H1 (cell line): ENCODE measurements at regions not wholly inside any gene's neighbourhood (a gene's known extent, or its start where the extent isn't known, plus 50 kb on each side); places are given as distances from the start of the nearest gene placed in this dataset.

Experiments
- CTCF ChIA-PET: fragments of 300-600 bp; sonication (Branson Sonifier 250); formaldehyde crosslinking; loops from one replicate; lab custom pipeline; 2021; ENCODE audit not compliant: partially characterized antibody; lab: Charles Lee
- POLR2A ChIA-PET: fragments of 300-600 bp; sonication (Branson Sonifier 250); formaldehyde crosslinking; loops from one replicate; lab custom pipeline; 2021; ENCODE audit warnings: inconsistent platforms; ENCODE audit not compliant: partially characterized antibody; lab: Charles Lee
- DNase-seq, 2 experiments: peaks; one replicate each; pipeline versions ENCODE4 v3.0.0 to v3.0.0-alpha.2; 2010 to 2022; ENCODE audit warnings: low spot score in 2 of 2, low read depth in 1 of 2, mixed read lengths in 1 of 2
- FAIRE-seq: peaks from 2 replicates; lab custom pipeline; 2011; peaks lifted over from hg19 to GRCh38; lab: Jason Lieb, UNC
- H2AFZ ChIP-seq: 2 replicates; pipeline ENCODE4 v1.8.1; 2012; ENCODE audit warnings: low read length, inconsistent platforms
- H2AK5ac ChIP-seq: 2 replicates; pipeline ENCODE4 v1.6.1; 2013; ENCODE audit warnings: low read depth, low read length
- H2BK120ac ChIP-seq: replicated peaks from 2 replicates; pipeline ENCODE3; 2013; ENCODE audit warnings: low read depth, low read length, inconsistent platforms
- H2BK12ac ChIP-seq: 2 replicates; pipeline ENCODE4 v1.6.1; 2013; ENCODE audit warnings: low read depth, low read length
- H2BK15ac ChIP-seq: 2 replicates; pipeline ENCODE4 v1.6.1; 2013; ENCODE audit warnings: low read length
- H2BK20ac ChIP-seq: 2 replicates; pipeline ENCODE4 v1.6.1; 2013; ENCODE audit warnings: low read length
- H2BK5ac ChIP-seq: 2 replicates; pipeline ENCODE4 v1.6.1; 2013; ENCODE audit warnings: low read depth, low read length
- H3K14ac ChIP-seq: 2 replicates; pipeline ENCODE4 v1.6.1; 2013; ENCODE audit warnings: inconsistent platforms; ENCODE audit not compliant: insufficient read length
- H3K18ac ChIP-seq: 2 replicates; pipeline ENCODE4 v1.6.1; 2013; ENCODE audit warnings: low read length; ENCODE audit errors: extremely low read depth
- H3K23ac ChIP-seq: 2 replicates; pipeline ENCODE4 v1.6.1; 2013; ENCODE audit warnings: inconsistent platforms; ENCODE audit not compliant: insufficient read length
- H3K23me2 ChIP-seq: 2 replicates; pipeline ENCODE4 v1.6.1; 2013; ENCODE audit warnings: low read depth, low read length
- H3K27ac ChIP-seq: 2 replicates; pipeline ENCODE4 v1.6.1; 2011; ENCODE audit warnings: low read depth, low read length, inconsistent platforms
- H3K27me3 ChIP-seq, 4 experiments: replicated peaks in 1 of 4; 1 replicate in 1 of 4; 2 replicates in 3 of 4; pipeline versions ENCODE4 v1.6.1 to v1.8.1; 2011 to 2013; ENCODE audit warnings: low read length in 3 of 4, mild to moderate bottlenecking in 3 of 4, inconsistent platforms in 2 of 4, mixed read lengths in 2 of 4, moderate library complexity in 1 of 4; ENCODE audit not compliant: control insufficient read depth in 3 of 4, insufficient read depth in 3 of 4; ENCODE audit errors: extremely low read depth in 1 of 4
- H3K36me3 ChIP-seq, 4 experiments: 2 replicates each; pipeline versions ENCODE4 v1.6.1 to v1.8.1; 2011 to 2013; ENCODE audit warnings: mild to moderate bottlenecking in 4 of 4, low read length in 3 of 4, moderate library complexity in 2 of 4, control low read depth in 1 of 4, inconsistent platforms in 1 of 4; ENCODE audit not compliant: insufficient read depth in 4 of 4, control insufficient read depth in 2 of 4
- H3K4ac ChIP-seq: replicated peaks from 2 replicates; pipeline ENCODE3; 2013; ENCODE audit warnings: low read length, low read depth, mixed read lengths, inconsistent platforms; ENCODE audit not compliant: insufficient read length
- H3K4me1 ChIP-seq, 4 experiments: replicated peaks in 1 of 4; 1 replicate in 1 of 4; 2 replicates in 3 of 4; pipeline versions ENCODE4 v1.6.1 to v1.8.1; 2011 to 2013; ENCODE audit warnings: low read length in 3 of 4, inconsistent platforms in 2 of 4, mixed read lengths in 1 of 4; ENCODE audit not compliant: insufficient read depth in 4 of 4, control insufficient read depth in 3 of 4
- H3K4me2 ChIP-seq, 2 experiments: 2 replicates each; pipeline versions ENCODE4 v1.6.1 to v1.8.1; 2011 to 2013; ENCODE audit warnings: low read depth in 2 of 2, low read length in 2 of 2, control low read depth in 1 of 2, inconsistent platforms in 1 of 2, mild to moderate bottlenecking in 1 of 2; ENCODE audit not compliant: insufficient read depth in 1 of 2
- H3K4me3 ChIP-seq, 4 experiments: fragments of 200-600, 300-600 bp in 1 of 4; sonication (generic), shearing (Covaris generic), sonication (Bioruptor Twin) in 1 of 4; 2 replicates each; pipeline versions ENCODE4 v1.5.1 to v1.8.1; 2011 to 2016; ENCODE audit warnings: low read length in 4 of 4, low read depth in 3 of 4, control low read depth in 2 of 4, inconsistent platforms in 2 of 4, mild to moderate bottlenecking in 2 of 4, mixed read lengths in 1 of 4, moderate library complexity in 1 of 4; ENCODE audit not compliant: insufficient read depth in 2 of 4; ENCODE audit errors: extremely low read depth in 1 of 4
- H3K56ac ChIP-seq: replicated peaks from 2 replicates; pipeline ENCODE3; 2013; ENCODE audit warnings: low read depth, mild to moderate bottlenecking, mixed read lengths, low read length, inconsistent platforms; ENCODE audit not compliant: insufficient read length
- H3K79me1 ChIP-seq: 2 replicates; pipeline ENCODE4 v1.6.1; 2013; ENCODE audit warnings: low read depth, low read length, control low read depth
- H3K79me2 ChIP-seq, 2 experiments: 2 replicates each; pipeline versions ENCODE4 v1.6.1 to v1.8.1; 2012 to 2013; ENCODE audit warnings: low read length in 2 of 2, mild to moderate bottlenecking in 2 of 2, inconsistent platforms in 1 of 2; ENCODE audit not compliant: insufficient read depth in 2 of 2, control insufficient read depth in 1 of 2
- H3K9ac ChIP-seq, 4 experiments: replicated peaks in 1 of 4; 1 replicate in 1 of 4; 2 replicates in 3 of 4; pipeline versions ENCODE4 v1.6.1 to v1.8.1; 2011 to 2013; ENCODE audit warnings: low read depth in 3 of 4, low read length in 3 of 4, control low read depth in 2 of 4, mild to moderate bottlenecking in 2 of 4, moderate library complexity in 2 of 4, inconsistent platforms in 1 of 4; ENCODE audit errors: extremely low read depth in 1 of 4
- H3K9me3 ChIP-seq, 2 experiments: 2 replicates each; pipeline versions ENCODE4 v1.6.1 to v1.8.1; 2012 to 2013; ENCODE audit warnings: mild to moderate bottlenecking in 2 of 2, moderate library complexity in 2 of 2, control low read depth in 1 of 2, inconsistent platforms in 1 of 2, low read depth in 1 of 2, low read length in 1 of 2, mixed read lengths in 1 of 2; ENCODE audit not compliant: insufficient read depth in 2 of 2
- H4K20me1 ChIP-seq, 2 experiments: replicated peaks in 1 of 2; 2 replicates each; pipeline versions ENCODE3 to v1.8.1; 2011 to 2013; ENCODE audit warnings: inconsistent platforms in 2 of 2, low read length in 2 of 2, mild to moderate bottlenecking in 1 of 2; ENCODE audit not compliant: insufficient read depth in 2 of 2, control insufficient read depth in 1 of 2
- H4K5ac ChIP-seq: 2 replicates; pipeline ENCODE4 v1.6.1; 2013; ENCODE audit warnings: low read length, low read depth, mixed read lengths, inconsistent platforms; ENCODE audit not compliant: insufficient read length
- H4K8ac ChIP-seq: 2 replicates; pipeline ENCODE4 v1.8.0; 2013; ENCODE audit warnings: mild to moderate bottlenecking, moderate library complexity, low read length, inconsistent platforms; ENCODE audit not compliant: insufficient read depth; ENCODE audit errors: extremely low read depth
- H4K91ac ChIP-seq: replicated peaks from 2 replicates; pipeline ENCODE3; 2013; ENCODE audit warnings: low read length, mixed read lengths, inconsistent platforms; ENCODE audit not compliant: insufficient read length
- ASH2L ChIP-seq: fragments of 200-600, 300-600 bp; sonication (generic); IDR thresholded peaks from one replicate; pipeline ENCODE4 v1.7.1; 2017; ENCODE audit warnings: low read length
- BCL11A ChIP-seq, 2 experiments: IDR thresholded peaks; one replicate each; pipeline ENCODE4 v1.6.1; 2011; ENCODE audit warnings: low read depth in 2 of 2, low read length in 2 of 2, mild to moderate bottlenecking in 2 of 2
- CEBPB ChIP-seq: IDR thresholded peaks from 2 replicates; pipeline ENCODE4 v1.6.1; 2012; ENCODE audit warnings: low read depth, low read length
- CHD1 ChIP-seq: IDR thresholded peaks from 2 replicates; pipeline ENCODE4 v1.6.1; 2012; ENCODE audit warnings: low read depth, low read length, improper control_type of control experiment
- CHD2 ChIP-seq: IDR thresholded peaks from 2 replicates; pipeline ENCODE4 v1.6.1; 2012; ENCODE audit warnings: low read length, improper control_type of control experiment
- CTBP2 ChIP-seq: IDR thresholded peaks from 2 replicates; pipeline ENCODE4 v1.7.0; 2011; ENCODE audit warnings: borderline replicate concordance, mild to moderate bottlenecking, moderate library complexity, mixed read lengths, low read length; ENCODE audit not compliant: insufficient read depth, insufficient read length
- EGR1 ChIP-seq: IDR thresholded peaks from 2 replicates; pipeline ENCODE4 v1.6.1; 2011; ENCODE audit warnings: low read depth, low read length, borderline replicate concordance
- JUND ChIP-seq: IDR thresholded peaks from 2 replicates; pipeline ENCODE4 v1.6.1; 2011; ENCODE audit warnings: mild to moderate bottlenecking, improper control_type of control experiment, low read length
- KDM5A ChIP-seq: fragments of 200-600 bp; IDR thresholded peaks from 2 replicates; pipeline ENCODE4 v1.7.1; 2012; ENCODE audit warnings: mild to moderate bottlenecking, low read length, inconsistent platforms, mixed read lengths
- MAFK ChIP-seq: IDR thresholded peaks from 2 replicates; pipeline ENCODE4 v1.6.1; 2012; ENCODE audit warnings: low read depth, mild to moderate bottlenecking, improper control_type of control experiment, low read length
- RFX5 ChIP-seq: IDR thresholded peaks from 2 replicates; pipeline ENCODE4 v1.6.1; 2011; ENCODE audit warnings: low read depth, low read length, improper control_type of control experiment, borderline replicate concordance
- RXRA ChIP-seq: IDR thresholded peaks from 2 replicates; pipeline ENCODE4 v1.6.1; 2011; ENCODE audit warnings: low read depth, mild to moderate bottlenecking, low read length, moderate library complexity; ENCODE audit not compliant: insufficient read depth
- SAP30 ChIP-seq: fragments of 300-600 bp; sonication (generic); IDR thresholded peaks from 2 replicates; pipeline ENCODE4 v1.7.1; 2012; ENCODE audit warnings: low read length, moderate library complexity, mild to moderate bottlenecking, inconsistent platforms; ENCODE audit not compliant: insufficient read depth, insufficient replicate concordance
- SIRT6 ChIP-seq: IDR thresholded peaks from one replicate; pipeline ENCODE4 v1.7.1; 2012; ENCODE audit warnings: low read length, inconsistent platforms
- SIX5 ChIP-seq: IDR thresholded peaks from 2 replicates; pipeline ENCODE4 v1.6.1; 2011; ENCODE audit warnings: mild to moderate bottlenecking, low read depth, low read length
- SP2 ChIP-seq: IDR thresholded peaks from 2 replicates; pipeline ENCODE4 v1.6.1; 2012; ENCODE audit warnings: mild to moderate bottlenecking, low read length, inconsistent platforms
- TBP ChIP-seq: IDR thresholded peaks from 2 replicates; pipeline ENCODE4 v1.6.1; 2011; ENCODE audit warnings: low read depth, low read length, improper control_type of control experiment
- WGBS, 2 experiments: shearing (Covaris generic) in 1 of 2; methylation state at CpG; one replicate each; pipeline versions ENCODE4 v1.1.6 to v1.1.7; 2013 to 2015; ENCODE audit warnings: low lambda C conversion rate in 2 of 2, mixed read lengths in 2 of 2, inconsistent platforms in 1 of 2, low coverage in 1 of 2, missing lambda C conversion rate in 1 of 2; ENCODE audit not compliant: insufficient replicate concordance in 2 of 2, insufficient coverage in 1 of 2, insufficient read length in 1 of 2; ENCODE audit errors: extremely low coverage in 1 of 2, missing lambda C conversion rate in 1 of 2; 5-methylcytosine and 5-hydroxymethylcytosine counted together

- H3K23me2 ChIP-seq = no peaks in the 10 kb centered on the region
- no peaks in the 10 kb centered on the region for H3K9me3 ChIP-seq
- DNase-seq (no peak), FAIRE-seq (no peak)
- H3K4me1 ChIP-seq = no peaks in the 10 kb centered on the region
- WGBS, 2 experiments = 63% methylated on average over 2 of the region's 2 CpGs; no CpG with 5 or more reads in 1 of the 2 experiments
- ChIA-PET CTCF (no interaction called here), POLR2A (no interaction called here)
- H2BK15ac ChIP-seq = no peak overlapping the region
- TF ChIP-seq KDM5A = no peak
- no peak for TF ChIP-seq JUND
- TF ChIP-seq MAFK = no peak
- no peak for TF ChIP-seq ASH2L
- no peak for TF ChIP-seq RXRA
- TF ChIP-seq SAP30 = no peak
- no peak for TF ChIP-seq CEBPB
- no peak for TF ChIP-seq CHD2
- TF ChIP-seq RFX5 = no peak
- no peak for TF ChIP-seq BCL11A (IDR thresholded peaks at IDR 0.05; ENCODE audit: low read depth in 2 of 2, low read length in 2 of 2)
- TF ChIP-seq CHD1 = no peak
- no peak for TF ChIP-seq SIRT6
- TF ChIP-seq SP2 = no peak
- no peak for TF ChIP-seq CTBP2
- TF ChIP-seq EGR1 = no peak
- TF ChIP-seq SIX5 = no peak
- no peak for TF ChIP-seq TBP
- no peak overlapping the region for H2BK120ac ChIP-seq
- H2BK20ac ChIP-seq = no peak overlapping the region
- no peak overlapping the region for H3K56ac ChIP-seq
- no peak overlapping the region for H3K27ac ChIP-seq
- no peak overlapping the region for H2AFZ ChIP-seq
- H3K36me3 ChIP-seq = no peaks in the 10 kb centered on the region
- no peak overlapping the region for H4K5ac ChIP-seq
- no peak overlapping the region for H3K9ac ChIP-seq
- H3K23ac ChIP-seq = no peak overlapping the region
- H3K14ac ChIP-seq = no peak overlapping the region
- H3K79me1 ChIP-seq = no peaks in the 10 kb centered on the region
- no peak overlapping the region for H4K91ac ChIP-seq
- no peak overlapping the region for H4K8ac ChIP-seq
- no peak overlapping the region for H3K4me2 ChIP-seq
- no peaks in the 10 kb centered on the region for H4K20me1 ChIP-seq
- H3K4me3 ChIP-seq = no peak overlapping the region
- H3K27me3 ChIP-seq = no peaks in the 10 kb centered on the region
- H3K79me2 ChIP-seq = no peaks in the 10 kb centered on the region
- no peak overlapping the region for H3K18ac ChIP-seq
- no peak overlapping the region for H2BK12ac ChIP-seq
- no peak overlapping the region for H3K4ac ChIP-seq
- H2AK5ac ChIP-seq = no peak overlapping the region
- no peak overlapping the region for H2BK5ac ChIP-seq
Measured at GRCh38 chr12:25839470-25839869, 119.0 kb upstream of the RASSF8 start.
